ENCODE measurements at regions not wholly inside any gene's neighbourhood (a gene's known extent, or its start where the extent isn't known, plus 50 kb on each side); places are given as distances from the start of the nearest gene placed in this dataset.

DNA sequence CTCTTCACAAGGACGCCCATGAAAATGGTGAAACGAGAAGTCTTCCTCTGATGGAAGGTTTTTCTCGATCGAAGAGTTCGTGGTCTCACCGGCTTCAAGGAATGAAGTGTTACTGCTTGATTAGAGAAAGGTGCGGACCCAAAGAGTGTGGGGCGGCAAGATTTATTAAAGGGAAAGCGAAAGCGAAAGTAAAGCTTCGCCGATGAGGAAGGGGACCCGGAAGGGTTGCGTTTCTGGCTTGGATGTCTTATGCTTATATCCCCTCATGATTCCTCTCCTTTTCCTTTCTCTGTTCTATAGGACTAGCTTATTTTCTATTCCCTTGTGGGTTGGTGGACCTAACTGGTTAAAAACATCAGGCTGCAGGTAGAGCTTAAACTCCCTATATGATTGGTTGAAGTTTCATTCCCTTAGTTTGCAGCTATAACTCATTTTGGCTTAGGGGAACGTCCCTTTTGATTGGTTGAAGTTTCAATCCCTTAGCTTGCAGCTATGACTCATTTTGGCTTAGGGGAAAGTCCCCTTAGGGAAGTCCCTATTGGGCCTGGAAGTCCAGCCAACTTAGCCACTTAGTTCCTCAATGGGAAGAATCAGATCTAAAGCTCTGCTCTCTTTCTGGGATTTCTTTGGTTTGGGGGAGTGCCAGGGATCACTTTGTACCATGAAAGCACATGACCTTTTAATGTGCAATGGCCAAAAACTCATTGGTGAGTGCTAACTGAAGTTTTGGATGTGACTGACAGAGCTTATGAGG, 1025.0 kb upstream of the PCDH10 start:
- ATAC-seq (peak in 2 of 4 donors; percentile 20 to 52), DNase-seq (no peak)
- no peak overlapping the region for H3K27ac ChIP-seq
- 84% methylated on average over 12 of the region's 15 CpGs for WGBS (ENCODE audit: insufficient coverage, low coverage, low lambda C conversion rate, missing lambda C conversion rate)
- no peaks in the 10 kb centered on the region for H3K4me1 ChIP-seq
- intact Hi-C loops (cut with DNase I) = no loop called here
- TF ChIP-seq POLR2A (IDR thresholded peaks at IDR 0.05) = no peak
- TF ChIP-seq, protein P1, sequence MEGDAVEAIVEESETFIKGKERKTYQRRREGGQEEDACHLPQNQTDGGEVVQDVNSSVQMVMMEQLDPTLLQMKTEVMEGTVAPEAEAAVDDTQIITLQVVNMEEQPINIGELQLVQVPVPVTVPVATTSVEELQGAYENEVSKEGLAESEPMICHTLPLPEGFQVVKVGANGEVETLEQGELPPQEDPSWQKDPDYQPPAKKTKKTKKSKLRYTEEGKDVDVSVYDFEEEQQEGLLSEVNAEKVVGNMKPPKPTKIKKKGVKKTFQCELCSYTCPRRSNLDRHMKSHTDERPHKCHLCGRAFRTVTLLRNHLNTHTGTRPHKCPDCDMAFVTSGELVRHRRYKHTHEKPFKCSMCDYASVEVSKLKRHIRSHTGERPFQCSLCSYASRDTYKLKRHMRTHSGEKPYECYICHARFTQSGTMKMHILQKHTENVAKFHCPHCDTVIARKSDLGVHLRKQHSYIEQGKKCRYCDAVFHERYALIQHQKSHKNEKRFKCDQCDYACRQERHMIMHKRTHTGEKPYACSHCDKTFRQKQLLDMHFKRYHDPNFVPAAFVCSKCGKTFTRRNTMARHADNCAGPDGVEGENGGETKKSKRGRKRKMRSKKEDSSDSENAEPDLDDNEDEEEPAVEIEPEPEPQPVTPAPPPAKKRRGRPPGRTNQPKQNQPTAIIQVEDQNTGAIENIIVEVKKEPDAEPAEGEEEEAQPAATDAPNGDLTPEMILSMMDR (IDR thresholded peaks at IDR 0.05) = no peak
- no peaks in the 10 kb centered on the region for H3K9me3 ChIP-seq
- no peaks in the 10 kb centered on the region for H3K27me3 ChIP-seq
- no peaks in the 10 kb centered on the region for H3K36me3 ChIP-seq
- H3K4me3 ChIP-seq = no peak overlapping the region

GRCh38 chr4:132124624-132124974, 1024.5 kb upstream of the PCDH10 start:
- Histone ChIP-seq H3K27me3 (no peaks in the 10 kb centered on the region), H3K9me3 (no peaks in the 10 kb centered on the region), H3K4me3 (no peak overlapping the region), H3K4me1 (no peaks in the 10 kb centered on the region), H3K36me3 (no peaks in the 10 kb centered on the region), H3K27ac (no peak overlapping the region)
- DNase-seq (no peak), ATAC-seq (no peak)
- intact Hi-C loops (cut with DNase I) = no loop called here
- WGBS (ENCODE audit: insufficient coverage, low coverage, low lambda C conversion rate, missing lambda C conversion rate) = 50% methylated on average over 1 of the region's 1 CpG
- TF ChIP-seq, protein P1 (IDR thresholded peaks at IDR 0.05) = no peak
- TF ChIP-seq POLR2A (IDR thresholded peaks at IDR 0.05) = no peak

DNA sequence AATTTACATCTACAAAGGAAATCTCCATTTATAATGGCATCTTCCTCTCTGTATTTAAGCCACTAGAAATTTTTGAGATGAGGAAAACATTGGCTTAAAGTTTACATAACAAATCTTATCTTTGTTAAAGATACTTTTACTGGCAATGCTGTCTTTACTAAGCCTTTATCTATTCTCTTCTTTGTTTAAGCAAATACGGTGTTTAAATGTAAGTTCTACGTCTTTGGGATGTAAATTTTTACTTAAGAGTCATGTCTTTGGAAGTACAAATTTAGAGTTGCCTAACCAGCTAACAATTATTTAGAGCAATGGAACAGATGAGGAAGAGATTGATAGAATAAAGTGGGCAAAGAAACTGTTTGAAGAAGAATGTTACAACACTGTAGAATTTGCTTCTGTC, 1024.0 kb upstream of the PCDH10 start:
- intact Hi-C loops (cut with DNase I) = no loop called here
- no peak for DNase-seq
- H3K4me1 ChIP-seq = no peaks in the 10 kb centered on the region
- TF ChIP-seq, protein P1 (IDR thresholded peaks at IDR 0.05) = no peak
- no peak for TF ChIP-seq POLR2A (IDR thresholded peaks at IDR 0.05)
- no peaks in the 10 kb centered on the region for H3K36me3 ChIP-seq
- H3K9me3 ChIP-seq = no peaks in the 10 kb centered on the region
- WGBS (ENCODE audit: insufficient coverage, low coverage, low lambda C conversion rate, missing lambda C conversion rate) = 11% methylated on average over 2 of the region's 2 CpGs
- H3K27me3 ChIP-seq = no peaks in the 10 kb centered on the region
- H3K27ac ChIP-seq = no peak overlapping the region
- no peak overlapping the region for H3K4me3 ChIP-seq
- no peak for ATAC-seq

- Histone ChIP-seq H3K27me3 (no peaks in the 10 kb centered on the region), H3K27ac (no peak overlapping the region), H3K36me3 (no peaks in the 10 kb centered on the region), H3K9me3 (no peaks in the 10 kb centered on the region), H3K4me1 (no peaks in the 10 kb centered on the region), H3K4me3 (no peak overlapping the region)
- 22% methylated on average over 2 of the region's 2 CpGs for WGBS (ENCODE audit: insufficient coverage, low coverage, low lambda C conversion rate, missing lambda C conversion rate)
- DNase-seq = no peak
- no peak for TF ChIP-seq POLR2A (IDR thresholded peaks at IDR 0.05)
- TF ChIP-seq, protein P1 (IDR thresholded peaks at IDR 0.05) = no peak
- ATAC-seq = no peak
- intact Hi-C loops (cut with DNase I) = no loop called here
Observed at GRCh38 chr4:132132433-132132832, 1016.7 kb upstream of the PCDH10 start.

Measured in right lobe of liver (tissue), 6 donors.